ENCODE measurements at regions not wholly inside any gene's neighbourhood (a gene's known extent, or its start where the extent isn't known, plus 50 kb on each side); places are given as distances from the start of the nearest gene placed in this dataset.

- TF ChIP-seq, protein P1, sequence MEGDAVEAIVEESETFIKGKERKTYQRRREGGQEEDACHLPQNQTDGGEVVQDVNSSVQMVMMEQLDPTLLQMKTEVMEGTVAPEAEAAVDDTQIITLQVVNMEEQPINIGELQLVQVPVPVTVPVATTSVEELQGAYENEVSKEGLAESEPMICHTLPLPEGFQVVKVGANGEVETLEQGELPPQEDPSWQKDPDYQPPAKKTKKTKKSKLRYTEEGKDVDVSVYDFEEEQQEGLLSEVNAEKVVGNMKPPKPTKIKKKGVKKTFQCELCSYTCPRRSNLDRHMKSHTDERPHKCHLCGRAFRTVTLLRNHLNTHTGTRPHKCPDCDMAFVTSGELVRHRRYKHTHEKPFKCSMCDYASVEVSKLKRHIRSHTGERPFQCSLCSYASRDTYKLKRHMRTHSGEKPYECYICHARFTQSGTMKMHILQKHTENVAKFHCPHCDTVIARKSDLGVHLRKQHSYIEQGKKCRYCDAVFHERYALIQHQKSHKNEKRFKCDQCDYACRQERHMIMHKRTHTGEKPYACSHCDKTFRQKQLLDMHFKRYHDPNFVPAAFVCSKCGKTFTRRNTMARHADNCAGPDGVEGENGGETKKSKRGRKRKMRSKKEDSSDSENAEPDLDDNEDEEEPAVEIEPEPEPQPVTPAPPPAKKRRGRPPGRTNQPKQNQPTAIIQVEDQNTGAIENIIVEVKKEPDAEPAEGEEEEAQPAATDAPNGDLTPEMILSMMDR (IDR thresholded peaks at IDR 0.05) = no peak
- TF ChIP-seq JAZF1 (CRISPR knock-in tag; IDR thresholded peaks at IDR 0.05) = no peak
Measured at GRCh38 chr6:27176523-27177484, 70.7 kb upstream of the PRSS16 start.

Data from WTC11 (cell line).